WTC11 (cell line): ENCODE measurements at regions not wholly inside any gene's neighbourhood (a gene's known extent, or its start where the extent isn't known, plus 50 kb on each side); places are given as distances from the start of the nearest gene placed in this dataset.

Experiments
- ATAC-seq: fragments of 200-7000 bp; cut with Tn5 transposase; 2 replicates; pipeline ENCODE4 v1.10.0; 2021; ENCODE audit warnings: mild to moderate bottlenecking, moderate library complexity
- CTCF ChIA-PET: fragments of 300-600 bp; sonication (Branson Sonifier 250); formaldehyde crosslinking; loops from one replicate; lab custom pipeline; 2021; ENCODE audit warnings: antibody characterized with exemption; lab: Charles Lee
- POLR2A ChIA-PET: fragments of 350-600 bp; sonication (Branson Sonifier 250); formaldehyde crosslinking; loops from one replicate; lab custom pipeline; 2021; ENCODE audit warnings: antibody characterized with exemption; lab: Charles Lee
- DNase-seq: peaks from one replicate; pipeline ENCODE4 v3.0.0; 2021; ENCODE audit warnings: low spot score
- H3K27ac Mint-ChIP-seq: 2 replicates; pipeline ENCODE4 v1.8.0; 2021; ENCODE audit warnings: mixed read lengths
- H3K27me3 Mint-ChIP-seq: 2 replicates; pipeline ENCODE4 v1.8.0; 2021; ENCODE audit warnings: low read depth, mild to moderate bottlenecking, moderate library complexity, mixed read lengths
- H3K36me3 Mint-ChIP-seq: 2 replicates; pipeline ENCODE4 v1.8.0; 2021; ENCODE audit warnings: mixed read lengths
- H3K4me1 Mint-ChIP-seq: 2 replicates; pipeline ENCODE4 v1.8.0; 2022; ENCODE audit warnings: mixed read lengths
- H3K4me3 Mint-ChIP-seq: 2 replicates; pipeline ENCODE4 v1.8.0; 2021; ENCODE audit warnings: mild to moderate bottlenecking, moderate library complexity, mixed read lengths
- H3K9me3 Mint-ChIP-seq: 2 replicates; pipeline ENCODE4 v1.8.0; 2021; ENCODE audit warnings: mixed read lengths
- CBFB ChIP-seq: sonication (generic); formaldehyde crosslinking; IDR thresholded peaks from 2 replicates; pipeline ENCODE4 v1.8.1; 2022; ENCODE audit warnings: mild to moderate bottlenecking, low read depth, missing genetic modification reagents
- FOXK1 ChIP-seq: sonication (generic); formaldehyde crosslinking; IDR thresholded peaks from 2 replicates; pipeline ENCODE4 v1.8.0; 2022; ENCODE audit warnings: mild to moderate bottlenecking, moderate library complexity, missing genetic modification reagents
- GTF2I ChIP-seq: fragments of 250-450 bp; sonication (Bioruptor Pico); conservative IDR thresholded peaks from 2 replicates; pipeline ENCODE4 v1.4.0; 2021; ENCODE audit warnings: mild to moderate bottlenecking
- MXD4 ChIP-seq: fragments of 250-450 bp; sonication (Bioruptor Pico); IDR thresholded peaks from 2 replicates; pipeline ENCODE4 v1.8.0; 2021; ENCODE audit warnings: mild to moderate bottlenecking, moderate library complexity, borderline replicate concordance
- NFE2L1 ChIP-seq: sonication (generic); formaldehyde crosslinking; IDR thresholded peaks from 2 replicates; pipeline ENCODE4 v1.8.1; 2023; ENCODE audit warnings: missing genetic modification reagents
- NFYB ChIP-seq: sonication (generic); formaldehyde crosslinking; conservative IDR thresholded peaks from 2 replicates; pipeline ENCODE4 v1.8.0; 2022; ENCODE audit warnings: low read depth, missing genetic modification reagents
- SOX15 ChIP-seq: fragments of 250-450 bp; sonication (Bioruptor Pico); IDR thresholded peaks from 2 replicates; pipeline ENCODE4 v1.9.0; 2021; ENCODE audit warnings: mild to moderate bottlenecking
- TCF7 ChIP-seq: sonication (generic); formaldehyde crosslinking; IDR thresholded peaks from 2 replicates; pipeline ENCODE4 v1.8.0; 2022; ENCODE audit warnings: mild to moderate bottlenecking, low read depth, missing genetic modification reagents, moderate library complexity
- TF ChIP-seq, protein P1 (sequence below): sonication (generic); formaldehyde crosslinking; IDR thresholded peaks from 2 replicates; pipeline ENCODE4 v1.8.1; 2023; ENCODE audit warnings: mild to moderate bottlenecking, missing genetic modification reagents, moderate library complexity
- TF ChIP-seq, protein P2 (sequence below): sonication (generic); formaldehyde crosslinking; IDR thresholded peaks from 2 replicates; pipeline ENCODE4 v1.8.0; 2022; ENCODE audit warnings: mild to moderate bottlenecking, missing genetic modification reagents
- TF ChIP-seq, protein P3 (sequence below): fragments of 250-450 bp; sonication (Bioruptor Pico); IDR thresholded peaks from 2 replicates; pipeline ENCODE4 v1.9.0; 2021; ENCODE audit warnings: mild to moderate bottlenecking, borderline replicate concordance
- TF ChIP-seq, protein P4 (sequence below): sonication (generic); formaldehyde crosslinking; conservative IDR thresholded peaks from 2 replicates; pipeline ENCODE4 v1.8.1; 2022; ENCODE audit warnings: mild to moderate bottlenecking, missing genetic modification reagents
- TF ChIP-seq, protein P5 (sequence below): sonication (generic); formaldehyde crosslinking; IDR thresholded peaks from 2 replicates; pipeline ENCODE4 v1.8.1; 2023; ENCODE audit warnings: mild to moderate bottlenecking, missing genetic modification reagents
- TF ChIP-seq, protein P6 (sequence below): fragments of 250-450 bp; sonication (Bioruptor Pico); conservative IDR thresholded peaks from 2 replicates; pipeline ENCODE4 v1.9.0; 2021; ENCODE audit warnings: mild to moderate bottlenecking
- TF ChIP-seq, protein P7 (sequence below): sonication (generic); formaldehyde crosslinking; IDR thresholded peaks from 2 replicates; pipeline ENCODE4 v1.8.0; 2022; ENCODE audit warnings: mild to moderate bottlenecking, missing genetic modification reagents
- TF ChIP-seq, protein P8 (sequence below): fragments of 200-600 bp; IDR thresholded peaks from 2 replicates; pipeline ENCODE4 v1.8.0; 2022; ENCODE audit warnings: antibody characterized with exemption
- TF ChIP-seq, protein P9 (sequence below): sonication (generic); formaldehyde crosslinking; IDR thresholded peaks from 2 replicates; pipeline ENCODE4 v1.8.0; 2023; ENCODE audit warnings: mild to moderate bottlenecking, missing genetic modification reagents
- TF ChIP-seq, protein P10 (sequence below): fragments of 250-450 bp; sonication (Bioruptor Pico); IDR thresholded peaks from 2 replicates; pipeline ENCODE4 v2.1.2; 2022; ENCODE audit warnings: mild to moderate bottlenecking, moderate library complexity

DNA sequence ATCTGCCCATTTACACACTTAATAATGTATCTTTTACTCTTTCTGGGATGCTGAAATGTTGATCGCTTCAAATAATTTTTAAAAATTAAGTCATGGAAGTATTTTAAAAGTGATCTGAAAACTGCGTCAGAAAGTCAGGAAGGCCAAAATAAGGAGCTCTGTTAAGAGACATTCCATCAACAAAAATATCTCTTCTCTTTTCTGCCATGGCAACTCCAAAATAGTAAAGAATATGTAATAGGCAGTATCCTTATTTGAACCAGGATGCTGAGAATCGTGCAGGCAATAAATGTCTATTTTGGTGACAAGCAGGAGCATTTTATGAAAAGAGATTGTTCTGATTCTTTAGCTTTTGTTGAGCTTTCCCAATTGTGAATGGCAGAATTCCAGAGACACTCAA, 81.8 kb upstream of the PPP1R12A start (continued):
- TF ChIP-seq, protein P1, sequence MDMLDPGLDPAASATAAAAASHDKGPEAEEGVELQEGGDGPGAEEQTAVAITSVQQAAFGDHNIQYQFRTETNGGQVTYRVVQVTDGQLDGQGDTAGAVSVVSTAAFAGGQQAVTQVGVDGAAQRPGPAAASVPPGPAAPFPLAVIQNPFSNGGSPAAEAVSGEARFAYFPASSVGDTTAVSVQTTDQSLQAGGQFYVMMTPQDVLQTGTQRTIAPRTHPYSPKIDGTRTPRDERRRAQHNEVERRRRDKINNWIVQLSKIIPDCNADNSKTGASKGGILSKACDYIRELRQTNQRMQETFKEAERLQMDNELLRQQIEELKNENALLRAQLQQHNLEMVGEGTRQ, result no peak
- TF ChIP-seq, protein P2, sequence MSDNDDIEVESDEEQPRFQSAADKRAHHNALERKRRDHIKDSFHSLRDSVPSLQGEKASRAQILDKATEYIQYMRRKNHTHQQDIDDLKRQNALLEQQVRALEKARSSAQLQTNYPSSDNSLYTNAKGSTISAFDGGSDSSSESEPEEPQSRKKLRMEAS, result no peak
- TF ChIP-seq SOX15 (CRISPR knock-in tag) (no peak), CBFB (CRISPR knock-in tag) (no peak)

DNA sequence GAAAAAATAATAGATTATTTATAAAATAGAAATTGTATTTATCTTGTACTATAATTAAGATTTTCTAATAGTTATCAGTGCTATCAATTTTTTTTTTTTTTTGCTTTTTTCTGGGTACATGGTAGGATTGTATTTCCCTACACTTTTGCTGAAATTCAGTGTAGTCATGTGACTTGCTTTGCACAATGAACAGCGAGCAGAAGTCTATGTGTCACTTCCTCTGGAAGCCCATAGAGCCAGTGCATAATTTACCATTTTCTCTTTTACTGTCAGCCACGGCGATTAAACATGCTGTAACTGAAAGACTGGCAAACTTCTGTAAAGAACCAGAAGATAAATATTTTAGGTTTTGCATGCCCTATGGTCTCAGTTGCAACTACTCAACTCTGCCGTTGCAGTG, 80.8 kb upstream of the PPP1R12A start:
- H3K36me3 Mint-ChIP-seq, result no peaks in the 10 kb centered on the region
- H3K27me3 Mint-ChIP-seq, result no peaks in the 10 kb centered on the region
- DNase-seq (no peak), ATAC-seq (no peak)
- ChIA-PET POLR2A (no interaction called here), CTCF (no interaction called here)
- H3K9me3 Mint-ChIP-seq, result peaks cover 3% of the 10 kb centered on the region
- no peak overlapping the region for H3K27ac Mint-ChIP-seq
- no peak for TF ChIP-seq FOXK1 (CRISPR knock-in tag)
- TF ChIP-seq, protein P3, sequence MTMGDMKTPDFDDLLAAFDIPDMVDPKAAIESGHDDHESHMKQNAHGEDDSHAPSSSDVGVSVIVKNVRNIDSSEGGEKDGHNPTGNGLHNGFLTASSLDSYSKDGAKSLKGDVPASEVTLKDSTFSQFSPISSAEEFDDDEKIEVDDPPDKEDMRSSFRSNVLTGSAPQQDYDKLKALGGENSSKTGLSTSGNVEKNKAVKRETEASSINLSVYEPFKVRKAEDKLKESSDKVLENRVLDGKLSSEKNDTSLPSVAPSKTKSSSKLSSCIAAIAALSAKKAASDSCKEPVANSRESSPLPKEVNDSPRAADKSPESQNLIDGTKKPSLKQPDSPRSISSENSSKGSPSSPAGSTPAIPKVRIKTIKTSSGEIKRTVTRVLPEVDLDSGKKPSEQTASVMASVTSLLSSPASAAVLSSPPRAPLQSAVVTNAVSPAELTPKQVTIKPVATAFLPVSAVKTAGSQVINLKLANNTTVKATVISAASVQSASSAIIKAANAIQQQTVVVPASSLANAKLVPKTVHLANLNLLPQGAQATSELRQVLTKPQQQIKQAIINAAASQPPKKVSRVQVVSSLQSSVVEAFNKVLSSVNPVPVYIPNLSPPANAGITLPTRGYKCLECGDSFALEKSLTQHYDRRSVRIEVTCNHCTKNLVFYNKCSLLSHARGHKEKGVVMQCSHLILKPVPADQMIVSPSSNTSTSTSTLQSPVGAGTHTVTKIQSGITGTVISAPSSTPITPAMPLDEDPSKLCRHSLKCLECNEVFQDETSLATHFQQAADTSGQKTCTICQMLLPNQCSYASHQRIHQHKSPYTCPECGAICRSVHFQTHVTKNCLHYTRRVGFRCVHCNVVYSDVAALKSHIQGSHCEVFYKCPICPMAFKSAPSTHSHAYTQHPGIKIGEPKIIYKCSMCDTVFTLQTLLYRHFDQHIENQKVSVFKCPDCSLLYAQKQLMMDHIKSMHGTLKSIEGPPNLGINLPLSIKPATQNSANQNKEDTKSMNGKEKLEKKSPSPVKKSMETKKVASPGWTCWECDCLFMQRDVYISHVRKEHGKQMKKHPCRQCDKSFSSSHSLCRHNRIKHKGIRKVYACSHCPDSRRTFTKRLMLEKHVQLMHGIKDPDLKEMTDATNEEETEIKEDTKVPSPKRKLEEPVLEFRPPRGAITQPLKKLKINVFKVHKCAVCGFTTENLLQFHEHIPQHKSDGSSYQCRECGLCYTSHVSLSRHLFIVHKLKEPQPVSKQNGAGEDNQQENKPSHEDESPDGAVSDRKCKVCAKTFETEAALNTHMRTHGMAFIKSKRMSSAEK (CRISPR knock-in tag), result no peak
- TF ChIP-seq GTF2I (CRISPR knock-in tag), result no peak
- no peak for TF ChIP-seq MXD4 (CRISPR knock-in tag)
- TF ChIP-seq, protein P4, sequence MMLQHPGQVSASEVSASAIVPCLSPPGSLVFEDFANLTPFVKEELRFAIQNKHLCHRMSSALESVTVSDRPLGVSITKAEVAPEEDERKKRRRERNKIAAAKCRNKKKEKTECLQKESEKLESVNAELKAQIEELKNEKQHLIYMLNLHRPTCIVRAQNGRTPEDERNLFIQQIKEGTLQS, result no peak
- TF ChIP-seq, protein P5, sequence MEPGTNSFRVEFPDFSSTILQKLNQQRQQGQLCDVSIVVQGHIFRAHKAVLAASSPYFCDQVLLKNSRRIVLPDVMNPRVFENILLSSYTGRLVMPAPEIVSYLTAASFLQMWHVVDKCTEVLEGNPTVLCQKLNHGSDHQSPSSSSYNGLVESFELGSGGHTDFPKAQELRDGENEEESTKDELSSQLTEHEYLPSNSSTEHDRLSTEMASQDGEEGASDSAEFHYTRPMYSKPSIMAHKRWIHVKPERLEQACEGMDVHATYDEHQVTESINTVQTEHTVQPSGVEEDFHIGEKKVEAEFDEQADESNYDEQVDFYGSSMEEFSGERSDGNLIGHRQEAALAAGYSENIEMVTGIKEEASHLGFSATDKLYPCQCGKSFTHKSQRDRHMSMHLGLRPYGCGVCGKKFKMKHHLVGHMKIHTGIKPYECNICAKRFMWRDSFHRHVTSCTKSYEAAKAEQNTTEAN, result no peak
- no peak for TF ChIP-seq TCF7
- no peak for TF ChIP-seq NFYB (CRISPR knock-in tag)
- no peak for TF ChIP-seq NFE2L1
- TF ChIP-seq, protein P2, result no peak
- TF ChIP-seq, protein P6, sequence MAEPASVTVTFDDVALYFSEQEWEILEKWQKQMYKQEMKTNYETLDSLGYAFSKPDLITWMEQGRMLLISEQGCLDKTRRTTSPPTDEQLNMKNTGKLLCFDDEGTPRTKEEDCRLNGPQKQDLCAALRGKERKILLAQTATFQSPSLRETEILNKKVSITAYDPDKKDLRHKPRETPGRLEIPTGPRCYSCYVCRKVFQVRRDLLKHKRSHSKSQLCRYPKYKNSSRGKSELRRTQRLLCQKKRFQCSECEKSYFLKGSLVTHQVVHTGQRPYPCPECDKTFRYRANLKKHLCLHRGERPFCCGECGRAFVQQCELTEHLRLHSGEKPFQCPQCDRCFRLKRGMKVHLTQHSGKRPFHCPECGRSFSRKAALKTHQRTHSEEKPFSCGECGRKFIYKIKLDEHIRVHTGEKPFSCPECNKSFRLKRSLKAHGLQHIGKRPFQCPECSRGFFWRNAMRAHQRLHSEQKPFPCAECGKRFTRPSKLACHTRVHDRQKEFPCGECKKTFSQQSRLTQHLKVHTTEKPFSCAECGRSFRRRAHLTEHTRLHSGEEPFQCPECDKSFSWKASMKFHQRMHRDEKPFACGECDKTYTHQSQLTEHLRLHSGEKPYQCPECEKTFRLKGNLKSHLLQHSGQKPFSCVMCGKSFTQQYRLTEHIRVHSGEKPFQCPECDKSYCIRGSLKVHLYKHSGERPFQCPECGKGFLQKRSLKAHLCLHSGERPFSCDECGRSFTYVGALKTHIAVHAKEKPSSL (CRISPR knock-in tag), result no peak
- TF ChIP-seq, protein P7, sequence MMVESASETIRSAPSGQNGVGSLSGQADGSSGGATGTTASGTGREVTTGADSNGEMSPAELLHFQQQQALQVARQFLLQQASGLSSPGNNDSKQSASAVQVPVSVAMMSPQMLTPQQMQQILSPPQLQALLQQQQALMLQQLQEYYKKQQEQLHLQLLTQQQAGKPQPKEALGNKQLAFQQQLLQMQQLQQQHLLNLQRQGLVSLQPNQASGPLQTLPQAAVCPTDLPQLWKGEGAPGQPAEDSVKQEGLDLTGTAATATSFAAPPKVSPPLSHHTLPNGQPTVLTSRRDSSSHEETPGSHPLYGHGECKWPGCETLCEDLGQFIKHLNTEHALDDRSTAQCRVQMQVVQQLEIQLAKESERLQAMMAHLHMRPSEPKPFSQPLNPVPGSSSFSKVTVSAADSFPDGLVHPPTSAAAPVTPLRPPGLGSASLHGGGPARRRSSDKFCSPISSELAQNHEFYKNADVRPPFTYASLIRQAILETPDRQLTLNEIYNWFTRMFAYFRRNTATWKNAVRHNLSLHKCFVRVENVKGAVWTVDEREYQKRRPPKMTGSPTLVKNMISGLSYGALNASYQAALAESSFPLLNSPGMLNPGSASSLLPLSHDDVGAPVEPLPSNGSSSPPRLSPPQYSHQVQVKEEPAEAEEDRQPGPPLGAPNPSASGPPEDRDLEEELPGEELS, result no peak
- TF ChIP-seq, protein P8, sequence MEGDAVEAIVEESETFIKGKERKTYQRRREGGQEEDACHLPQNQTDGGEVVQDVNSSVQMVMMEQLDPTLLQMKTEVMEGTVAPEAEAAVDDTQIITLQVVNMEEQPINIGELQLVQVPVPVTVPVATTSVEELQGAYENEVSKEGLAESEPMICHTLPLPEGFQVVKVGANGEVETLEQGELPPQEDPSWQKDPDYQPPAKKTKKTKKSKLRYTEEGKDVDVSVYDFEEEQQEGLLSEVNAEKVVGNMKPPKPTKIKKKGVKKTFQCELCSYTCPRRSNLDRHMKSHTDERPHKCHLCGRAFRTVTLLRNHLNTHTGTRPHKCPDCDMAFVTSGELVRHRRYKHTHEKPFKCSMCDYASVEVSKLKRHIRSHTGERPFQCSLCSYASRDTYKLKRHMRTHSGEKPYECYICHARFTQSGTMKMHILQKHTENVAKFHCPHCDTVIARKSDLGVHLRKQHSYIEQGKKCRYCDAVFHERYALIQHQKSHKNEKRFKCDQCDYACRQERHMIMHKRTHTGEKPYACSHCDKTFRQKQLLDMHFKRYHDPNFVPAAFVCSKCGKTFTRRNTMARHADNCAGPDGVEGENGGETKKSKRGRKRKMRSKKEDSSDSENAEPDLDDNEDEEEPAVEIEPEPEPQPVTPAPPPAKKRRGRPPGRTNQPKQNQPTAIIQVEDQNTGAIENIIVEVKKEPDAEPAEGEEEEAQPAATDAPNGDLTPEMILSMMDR, result no peak
- TF ChIP-seq, protein P9, sequence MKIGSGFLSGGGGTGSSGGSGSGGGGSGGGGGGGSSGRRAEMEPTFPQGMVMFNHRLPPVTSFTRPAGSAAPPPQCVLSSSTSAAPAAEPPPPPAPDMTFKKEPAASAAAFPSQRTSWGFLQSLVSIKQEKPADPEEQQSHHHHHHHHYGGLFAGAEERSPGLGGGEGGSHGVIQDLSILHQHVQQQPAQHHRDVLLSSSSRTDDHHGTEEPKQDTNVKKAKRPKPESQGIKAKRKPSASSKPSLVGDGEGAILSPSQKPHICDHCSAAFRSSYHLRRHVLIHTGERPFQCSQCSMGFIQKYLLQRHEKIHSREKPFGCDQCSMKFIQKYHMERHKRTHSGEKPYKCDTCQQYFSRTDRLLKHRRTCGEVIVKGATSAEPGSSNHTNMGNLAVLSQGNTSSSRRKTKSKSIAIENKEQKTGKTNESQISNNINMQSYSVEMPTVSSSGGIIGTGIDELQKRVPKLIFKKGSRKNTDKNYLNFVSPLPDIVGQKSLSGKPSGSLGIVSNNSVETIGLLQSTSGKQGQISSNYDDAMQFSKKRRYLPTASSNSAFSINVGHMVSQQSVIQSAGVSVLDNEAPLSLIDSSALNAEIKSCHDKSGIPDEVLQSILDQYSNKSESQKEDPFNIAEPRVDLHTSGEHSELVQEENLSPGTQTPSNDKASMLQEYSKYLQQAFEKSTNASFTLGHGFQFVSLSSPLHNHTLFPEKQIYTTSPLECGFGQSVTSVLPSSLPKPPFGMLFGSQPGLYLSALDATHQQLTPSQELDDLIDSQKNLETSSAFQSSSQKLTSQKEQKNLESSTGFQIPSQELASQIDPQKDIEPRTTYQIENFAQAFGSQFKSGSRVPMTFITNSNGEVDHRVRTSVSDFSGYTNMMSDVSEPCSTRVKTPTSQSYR (CRISPR knock-in tag), result no peak
- TF ChIP-seq, protein P10, sequence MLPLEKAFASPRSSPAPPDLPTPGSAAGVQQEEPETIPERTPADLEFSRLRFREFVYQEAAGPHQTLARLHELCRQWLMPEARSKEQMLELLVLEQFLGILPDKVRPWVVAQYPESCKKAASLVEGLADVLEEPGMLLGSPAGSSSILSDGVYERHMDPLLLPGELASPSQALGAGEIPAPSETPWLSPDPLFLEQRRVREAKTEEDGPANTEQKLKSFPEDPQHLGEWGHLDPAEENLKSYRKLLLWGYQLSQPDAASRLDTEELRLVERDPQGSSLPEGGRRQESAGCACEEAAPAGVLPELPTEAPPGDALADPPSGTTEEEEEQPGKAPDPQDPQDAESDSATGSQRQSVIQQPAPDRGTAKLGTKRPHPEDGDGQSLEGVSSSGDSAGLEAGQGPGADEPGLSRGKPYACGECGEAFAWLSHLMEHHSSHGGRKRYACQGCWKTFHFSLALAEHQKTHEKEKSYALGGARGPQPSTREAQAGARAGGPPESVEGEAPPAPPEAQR, result no peak
- H3K4me3 Mint-ChIP-seq, result no peak overlapping the region
- H3K4me1 Mint-ChIP-seq, result peaks cover 7% of the 10 kb centered on the region
